OCI-LY1 (cell line): ENCODE measurements at regions not wholly inside any gene's neighbourhood (a gene's known extent, or its start where the extent isn't known, plus 50 kb on each side); places are given as distances from the start of the nearest gene placed in this dataset.
"Not testable (repeated sequence)": the region's sequence is repeated elsewhere in the genome, so short reads cannot be mapped to it uniquely, and the experiment has no call there.

Experiments
- H2AFZ ChIP-seq: fragments of 200-600 bp; sonication (generic), shearing (Covaris generic); 2 replicates; pipeline ENCODE4 v1.6.0; 2014; ENCODE audit warnings: antibody characterized with exemption, mild to moderate bottlenecking, low read length
- H3F3A ChIP-seq: fragments of 200-600 bp; sonication (generic), shearing (Covaris generic); 2 replicates; pipeline ENCODE4 v1.6.0; 2014; ENCODE audit warnings: mild to moderate bottlenecking, antibody characterized with exemption, low read length, moderate library complexity; ENCODE audit not compliant: insufficient read depth
- H3K27ac ChIP-seq: fragments of 200-600 bp; sonication (generic); 2 replicates; pipeline ENCODE4 v1.5.1; 2014; ENCODE audit warnings: low read length, mixed run types, mild to moderate bottlenecking, low read depth; ENCODE audit not compliant: poor library complexity, severe bottlenecking
- H3K27me3 ChIP-seq: fragments of 200-600 bp; sonication (generic); 2 replicates; pipeline ENCODE4 v1.6.0; 2014; ENCODE audit warnings: antibody characterized with exemption, mild to moderate bottlenecking, low read length, moderate library complexity; ENCODE audit not compliant: insufficient read depth
- H3K36me3 ChIP-seq: fragments of 200-600 bp; sonication (generic); 2 replicates; pipeline ENCODE4 v1.6.1; 2014; ENCODE audit warnings: mild to moderate bottlenecking, antibody characterized with exemption, low read length, moderate library complexity, mixed read lengths; ENCODE audit not compliant: insufficient read depth
- H3K4me1 ChIP-seq: fragments of 200-600 bp; sonication (generic); 2 replicates; pipeline ENCODE4 v1.5.1; 2014; ENCODE audit warnings: mild to moderate bottlenecking, low read length, moderate library complexity; ENCODE audit not compliant: insufficient read depth, severe bottlenecking
- H3K4me2 ChIP-seq: fragments of 200-600 bp; sonication (generic), shearing (Covaris generic); 2 replicates; pipeline ENCODE4 v1.6.1; 2014; ENCODE audit warnings: low read length
- H3K4me3 ChIP-seq: fragments of 200-600 bp; sonication (generic); 2 replicates; pipeline ENCODE4 v1.5.1; 2014; ENCODE audit warnings: low read length, low read depth, mild to moderate bottlenecking, mixed read lengths; ENCODE audit not compliant: poor library complexity, severe bottlenecking
- H3K79me2 ChIP-seq: fragments of 200-600 bp; shearing (Covaris generic); 2 replicates; pipeline ENCODE4 v1.6.1; 2016; ENCODE audit warnings: mixed run types, low read length, mixed read lengths; ENCODE audit not compliant: insufficient read depth
- H3K9ac ChIP-seq: fragments of 200-600 bp; sonication (generic), shearing (Covaris generic); 2 replicates; pipeline ENCODE4 v1.6.1; 2014; ENCODE audit warnings: mild to moderate bottlenecking, low read length, mixed read lengths
- H3K9me2 ChIP-seq: fragments of 200-600 bp; sonication (generic), shearing (Covaris generic); 2 replicates; pipeline ENCODE4 v1.6.1; 2014; ENCODE audit warnings: low read depth, mild to moderate bottlenecking, low read length, mixed read lengths
- H3K9me3 ChIP-seq: fragments of 200-600 bp; shearing (Covaris generic); 2 replicates; pipeline ENCODE4 v1.6.1; 2014; ENCODE audit warnings: low read length, mixed read lengths
- H4K20me1 ChIP-seq: fragments of 200-600 bp; sonication (generic), shearing (Covaris generic); 2 replicates; pipeline ENCODE4 v1.6.0; 2016; ENCODE audit warnings: mild to moderate bottlenecking, low read length; ENCODE audit not compliant: insufficient read depth
- CTCF ChIP-seq: fragments of 200-600 bp; sonication (generic), shearing (Covaris generic); IDR thresholded peaks from 2 replicates; pipeline ENCODE4 v1.5.1; 2017; ENCODE audit warnings: mild to moderate bottlenecking, antibody characterized with exemption, low read length, moderate library complexity, mixed read lengths
- EZH2 ChIP-seq: fragments of 200-600 bp; sonication (generic), shearing (Covaris generic); IDR thresholded peaks from 2 replicates; pipeline ENCODE4 v1.8.0; 2017; ENCODE audit warnings: borderline replicate concordance, mixed run types, mild to moderate bottlenecking, antibody characterized with exemption, low read length, moderate library complexity, mixed read lengths

GRCh38 chr14:42488965-42489364 lies 882.3 kb downstream of the LRFN5 start:
- no peak overlapping the region for H3K4me3 ChIP-seq
- H2AFZ ChIP-seq = no peak overlapping the region

GRCh38 chr14:42482345-42482971 lies 875.8 kb downstream of the LRFN5 start:
- H3K4me2 ChIP-seq, H3K36me3 ChIP-seq, H3K9me2 ChIP-seq, H3K4me1 ChIP-seq, H3K9ac ChIP-seq, H3K4me3 ChIP-seq, H3K79me2 ChIP-seq, H3F3A ChIP-seq, H3K9me3 ChIP-seq, H4K20me1 ChIP-seq, H2AFZ ChIP-seq, H3K27ac ChIP-seq, H3K27me3 ChIP-seq: not testable (repeated sequence)

More at GRCh38 chr14:42488965-42489364, 882.3 kb downstream of the LRFN5 start:
- H4K20me1 ChIP-seq = no peaks in the 10 kb centered on the region
- H3K4me1 ChIP-seq = no peaks in the 10 kb centered on the region
- H3K9me2 ChIP-seq = no peaks in the 10 kb centered on the region
- no peaks in the 10 kb centered on the region for H3F3A ChIP-seq
- no peaks in the 10 kb centered on the region for H3K79me2 ChIP-seq
- no peaks in the 10 kb centered on the region for H3K9me3 ChIP-seq
- H3K4me2 ChIP-seq = no peak overlapping the region
- H3K27me3 ChIP-seq = no peaks in the 10 kb centered on the region
- H3K36me3 ChIP-seq = no peaks in the 10 kb centered on the region
- no peak overlapping the region for H3K27ac ChIP-seq
- TF ChIP-seq CTCF (no peak), EZH2 (no peak)
- H3K9ac ChIP-seq = no peak overlapping the region

GRCh38 chr14:42481714-42482113 lies 875.0 kb downstream of the LRFN5 start:
- not testable (repeated sequence) for H3K4me3 ChIP-seq, H3K27ac ChIP-seq, H2AFZ ChIP-seq, H3K9me3 ChIP-seq, H3F3A ChIP-seq, H3K79me2 ChIP-seq, H3K4me1 ChIP-seq, H3K36me3 ChIP-seq, H3K9ac ChIP-seq, H3K4me2 ChIP-seq, H3K9me2 ChIP-seq, H3K27me3 ChIP-seq, H4K20me1 ChIP-seq

- no peak overlapping the region for H3K27ac ChIP-seq
- H4K20me1 ChIP-seq = no peaks in the 10 kb centered on the region
- no peak overlapping the region for H3K9ac ChIP-seq
- H3K4me2 ChIP-seq = no peak overlapping the region
- H3F3A ChIP-seq = no peaks in the 10 kb centered on the region
- no peak for TF ChIP-seq EZH2
- no peak for TF ChIP-seq CTCF
- no peaks in the 10 kb centered on the region for H3K79me2 ChIP-seq
- H3K9me3 ChIP-seq = no peaks in the 10 kb centered on the region
- no peaks in the 10 kb centered on the region for H3K4me1 ChIP-seq
- H3K36me3 ChIP-seq = no peaks in the 10 kb centered on the region
- no peak overlapping the region for H2AFZ ChIP-seq
- no peaks in the 10 kb centered on the region for H3K9me2 ChIP-seq
- H3K27me3 ChIP-seq = no peaks in the 10 kb centered on the region
- H3K4me3 ChIP-seq = no peak overlapping the region
Measured at GRCh38 chr14:42480255-42480654, 873.6 kb downstream of the LRFN5 start.
